Left ventricle myocardium inferior (tissue), 1 donor: ENCODE measurements at regions not wholly inside any gene's neighbourhood (a gene's known extent, or its start where the extent isn't known, plus 50 kb on each side); places are given as distances from the start of the nearest gene placed in this dataset.

ENCODE experiments used
- DNase-seq: peaks from one replicate; pipeline ENCODE4 v3.0.0-alpha.2; 2020
- H3K27ac ChIP-seq: fragments of 200-600 bp; replicated peaks from 2 replicates; pipeline ENCODE4 v1.8.0; 2021
- H3K27me3 ChIP-seq: fragments of 200-600 bp; 2 replicates; pipeline ENCODE4 v1.8.0; 2021; ENCODE audit warnings: low read depth
- H3K36me3 ChIP-seq: fragments of 200-600 bp; 2 replicates; pipeline ENCODE4 v1.8.0; 2021
- H3K4me1 ChIP-seq: fragments of 200-600 bp; 2 replicates; pipeline ENCODE4 v1.8.0; 2021
- H3K4me3 ChIP-seq: fragments of 200-600 bp; 2 replicates; pipeline ENCODE4 v1.8.0; 2021; ENCODE audit warnings: mild to moderate bottlenecking, moderate library complexity
- H3K9me3 ChIP-seq: fragments of 200-600 bp; replicated peaks from 2 replicates; pipeline ENCODE4 v1.8.0; 2021
- intact Hi-C: fragments of 100-400 bp; cut with micrococcal nuclease; formaldehyde crosslinking; loops from one replicate; pipeline ENCODE4 v1.11.0; 2022
- TF ChIP-seq, protein P1 (sequence below): fragments of 200-600 bp; IDR thresholded peaks from 2 replicates; pipeline ENCODE4 v1.8.0; 2021; ENCODE audit warnings: antibody characterized with exemption, mild to moderate bottlenecking, borderline replicate concordance
- donor health status: DM: no; HTN: yes; CAD: no; lungs with severe emphysema.

DNA sequence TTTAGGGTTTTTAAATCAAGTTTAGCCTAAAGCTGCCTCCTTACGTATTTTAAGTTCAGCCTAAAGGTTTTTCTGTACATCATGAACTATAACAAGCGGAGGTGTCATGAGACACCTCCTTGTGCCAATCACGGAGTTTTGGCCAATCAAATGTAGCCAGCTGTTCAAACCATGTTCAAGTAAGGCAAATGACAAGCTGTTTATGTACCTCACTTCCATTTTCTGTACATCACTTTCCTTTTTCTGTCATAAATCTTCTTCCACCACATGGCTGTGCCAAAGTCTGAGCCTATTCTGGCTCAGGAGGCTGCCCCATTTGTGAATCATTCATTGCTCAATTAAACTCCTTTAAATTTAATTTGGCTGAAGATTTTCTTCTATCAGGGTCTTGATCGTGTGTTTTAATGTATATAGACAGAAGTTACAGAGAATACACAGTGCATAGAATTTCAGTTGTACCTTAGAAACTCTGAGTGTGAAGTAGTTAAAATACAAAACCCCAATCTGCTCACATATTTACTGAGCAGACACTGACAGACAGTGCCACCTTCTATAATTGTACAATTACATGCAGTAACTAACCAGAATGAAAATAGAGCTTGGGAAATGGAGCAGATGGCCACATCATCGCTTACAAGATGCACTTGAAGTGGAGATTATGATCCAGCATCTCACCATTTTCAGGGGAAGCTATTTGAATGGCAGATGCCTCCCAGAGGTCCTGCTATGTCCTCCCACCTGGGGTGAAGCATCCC is 76.9 kb upstream of the LANCL2 start:
- Histone ChIP-seq H3K36me3 (no peaks in the 10 kb centered on the region), H3K27ac (no peak overlapping the region), H3K9me3 (no peaks in the 10 kb centered on the region), H3K4me3 (no peak overlapping the region), H3K27me3 (peaks cover 15% of the 10 kb centered on the region), H3K4me1 (no peaks in the 10 kb centered on the region)
- TF ChIP-seq, protein P1, sequence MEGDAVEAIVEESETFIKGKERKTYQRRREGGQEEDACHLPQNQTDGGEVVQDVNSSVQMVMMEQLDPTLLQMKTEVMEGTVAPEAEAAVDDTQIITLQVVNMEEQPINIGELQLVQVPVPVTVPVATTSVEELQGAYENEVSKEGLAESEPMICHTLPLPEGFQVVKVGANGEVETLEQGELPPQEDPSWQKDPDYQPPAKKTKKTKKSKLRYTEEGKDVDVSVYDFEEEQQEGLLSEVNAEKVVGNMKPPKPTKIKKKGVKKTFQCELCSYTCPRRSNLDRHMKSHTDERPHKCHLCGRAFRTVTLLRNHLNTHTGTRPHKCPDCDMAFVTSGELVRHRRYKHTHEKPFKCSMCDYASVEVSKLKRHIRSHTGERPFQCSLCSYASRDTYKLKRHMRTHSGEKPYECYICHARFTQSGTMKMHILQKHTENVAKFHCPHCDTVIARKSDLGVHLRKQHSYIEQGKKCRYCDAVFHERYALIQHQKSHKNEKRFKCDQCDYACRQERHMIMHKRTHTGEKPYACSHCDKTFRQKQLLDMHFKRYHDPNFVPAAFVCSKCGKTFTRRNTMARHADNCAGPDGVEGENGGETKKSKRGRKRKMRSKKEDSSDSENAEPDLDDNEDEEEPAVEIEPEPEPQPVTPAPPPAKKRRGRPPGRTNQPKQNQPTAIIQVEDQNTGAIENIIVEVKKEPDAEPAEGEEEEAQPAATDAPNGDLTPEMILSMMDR, result no peak
- no peak for DNase-seq
- intact Hi-C loops, result no loop called here

- TF ChIP-seq, protein P1, result no peak
- H3K27ac ChIP-seq, result no peak overlapping the region
- peaks cover 28% of the 10 kb centered on the region for H3K27me3 ChIP-seq
- no peaks in the 10 kb centered on the region for H3K4me1 ChIP-seq
- H3K4me3 ChIP-seq, result no peak overlapping the region
- intact Hi-C loops, result no loop called here
- no peak for DNase-seq
- no peaks in the 10 kb centered on the region for H3K36me3 ChIP-seq
- H3K9me3 ChIP-seq, result no peaks in the 10 kb centered on the region
Measured at GRCh38 chr7:55296070-55296469, 69.1 kb upstream of the LANCL2 start.

DNA sequence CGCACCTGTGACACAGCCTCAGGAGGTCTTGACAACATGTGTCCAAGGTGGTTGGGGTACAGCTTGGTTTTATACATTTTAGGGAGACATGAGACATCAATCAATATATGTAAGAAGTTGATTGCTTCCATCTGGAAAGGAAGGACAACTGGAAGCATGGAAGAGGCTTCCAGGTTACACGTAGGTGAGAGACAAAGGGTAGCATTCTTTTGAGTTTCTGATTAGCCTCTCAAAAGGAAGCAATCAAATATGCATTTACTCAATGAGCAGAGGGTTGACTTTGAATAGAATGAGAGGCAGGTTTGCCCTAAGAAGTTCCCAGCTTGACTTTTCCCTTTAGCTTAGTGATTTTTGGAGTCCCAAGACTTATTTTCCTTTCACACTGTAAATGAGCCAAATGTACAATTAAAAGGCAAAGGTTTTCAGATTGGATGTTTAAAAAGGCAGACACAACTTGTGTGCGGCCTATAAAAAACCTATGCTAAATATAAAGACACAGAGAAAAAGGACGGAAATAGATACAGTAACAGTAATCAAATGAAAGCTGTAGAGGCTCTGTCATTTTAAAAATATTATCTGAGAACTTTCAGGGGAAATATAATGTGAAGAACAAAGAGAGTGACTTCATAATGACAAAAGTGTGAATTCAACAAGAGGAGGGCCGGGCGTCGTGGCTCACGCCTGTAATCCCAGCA is 65.7 kb upstream of the LANCL2 start:
- no peak overlapping the region for H3K27ac ChIP-seq
- H3K36me3 ChIP-seq, result no peaks in the 10 kb centered on the region
- no peaks in the 10 kb centered on the region for H3K4me1 ChIP-seq
- no peak for DNase-seq
- TF ChIP-seq, protein P1, result no peak
- intact Hi-C loops, result no loop called here
- no peaks in the 10 kb centered on the region for H3K9me3 ChIP-seq
- H3K27me3 ChIP-seq, result peaks cover 8% of the 10 kb centered on the region
- H3K4me3 ChIP-seq, result no peak overlapping the region

DNA sequence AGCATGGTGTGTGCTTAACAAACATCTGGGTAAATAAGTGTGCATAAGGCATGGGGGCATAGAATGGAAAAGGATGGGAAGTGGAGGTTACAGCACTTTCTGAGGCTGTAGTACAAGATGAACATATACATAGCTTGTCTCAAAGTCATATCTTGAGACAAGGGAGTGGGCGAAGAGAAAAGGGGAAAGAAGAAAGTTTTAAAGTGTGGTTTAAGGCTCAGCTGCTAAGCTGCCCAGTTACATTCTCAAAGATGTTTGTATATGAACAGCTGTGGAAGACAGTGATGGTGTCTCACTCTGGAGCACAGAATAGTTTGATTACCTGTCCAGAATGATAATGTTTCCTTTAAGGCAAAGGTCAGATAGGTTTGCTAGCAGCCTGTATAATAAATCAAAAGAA is 61.9 kb upstream of the LANCL2 start:
- Histone ChIP-seq H3K27ac (no peak overlapping the region), H3K36me3 (no peaks in the 10 kb centered on the region), H3K4me1 (peaks cover 17% of the 10 kb centered on the region), H3K27me3 (no peaks in the 10 kb centered on the region), H3K9me3 (no peaks in the 10 kb centered on the region), H3K4me3 (no peak overlapping the region)
- intact Hi-C loops, result no loop called here
- no peak for DNase-seq
- TF ChIP-seq, protein P1, result no peak

DNA sequence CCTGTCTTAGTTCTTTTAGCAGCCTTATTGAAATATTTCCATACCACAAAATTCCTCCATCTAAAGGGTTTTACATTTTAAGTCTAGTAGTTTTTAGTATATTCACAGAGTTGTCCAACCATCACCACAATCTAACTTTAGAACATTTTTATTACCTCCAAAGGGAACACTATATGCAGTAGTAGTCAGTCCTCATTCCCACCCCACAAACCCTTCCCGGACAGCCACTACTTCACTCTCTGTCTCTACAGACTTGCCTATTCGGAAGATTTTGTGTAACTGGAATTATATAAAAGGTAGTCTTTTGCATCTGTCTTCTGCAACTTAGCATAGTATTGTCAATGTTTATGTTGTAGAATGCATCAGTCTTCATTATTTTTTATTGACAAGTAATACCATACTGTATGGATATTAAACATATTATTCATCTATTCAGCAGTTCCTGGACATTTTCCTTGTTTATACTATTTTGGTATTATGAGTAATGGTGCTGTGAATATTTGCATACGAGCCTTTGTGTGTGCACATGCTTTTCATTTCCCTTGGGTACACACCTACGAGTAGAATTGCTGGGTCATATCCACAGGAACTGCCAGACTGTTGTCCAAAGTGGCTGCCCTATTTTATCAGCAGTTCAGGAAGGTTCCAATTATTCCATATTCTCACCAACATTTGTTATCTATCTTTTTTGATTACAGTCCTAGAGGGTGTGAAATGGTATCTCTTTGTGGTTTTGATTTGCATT is 60.9 kb upstream of the LANCL2 start:
- Histone ChIP-seq H3K4me3 (no peak overlapping the region), H3K27me3 (no peaks in the 10 kb centered on the region), H3K4me1 (peaks cover 25% of the 10 kb centered on the region), H3K27ac (no peak overlapping the region), H3K36me3 (no peaks in the 10 kb centered on the region), H3K9me3 (no peaks in the 10 kb centered on the region)
- TF ChIP-seq, protein P1, result no peak
- intact Hi-C loops, result no loop called here
- DNase-seq, result no peak
